PC-3 (cell line): ENCODE measurements at regions not wholly inside any gene's neighbourhood (a gene's known extent, or its start where the extent isn't known, plus 50 kb on each side); places are given as distances from the start of the nearest gene placed in this dataset.

Source experiments
- ATAC-seq: fragments of 200-7000 bp; cut with Tn5 transposase; 2 replicates; pipeline ENCODE4 v1.9.1; 2020; ENCODE audit warnings: mild to moderate bottlenecking, moderate library complexity
- BruUV-seq: library from RNA; stranded (reverse); fragments of 400-500 nt; replicated peaks from 2 replicates; lab custom pipeline; 2021; lab: Mats Ljungman, UMichigan
- CTCF ChIA-PET: fragments of 300-600 bp; sonication (Branson Sonifier 250); formaldehyde crosslinking; loops from one replicate; lab custom pipeline; 2022; ENCODE audit warnings: antibody characterized with exemption; lab: Charles Lee
- POLR2A ChIA-PET: fragments of 300-600 bp; sonication (Branson Sonifier 250); formaldehyde crosslinking; loops from one replicate; lab custom pipeline; 2022; ENCODE audit warnings: antibody characterized with exemption; ENCODE audit not compliant: unreplicated experiment; lab: Charles Lee
- DNase-seq: peaks from one replicate; pipeline ENCODE4 v3.0.0-alpha.2; 2015
- H2AFZ ChIP-seq: fragments of 300-600 bp; sonication (generic); 2 replicates; pipeline ENCODE4 v1.6.0; 2016; ENCODE audit warnings: antibody characterized with exemption, low read length
- H3F3A ChIP-seq: fragments of 300-600 bp; sonication (generic); one replicate; pipeline ENCODE4 v1.6.0; 2017; ENCODE audit warnings: antibody characterized with exemption, low read length, control low read depth, mild to moderate bottlenecking; ENCODE audit not compliant: unreplicated experiment
- H3K27ac ChIP-seq: fragments of 300-600 bp; sonication (generic); 2 replicates; pipeline ENCODE4 v1.5.1; 2016; ENCODE audit warnings: mild to moderate bottlenecking, low read length
- H3K27me3 ChIP-seq: fragments of 300-600 bp; sonication (generic); 2 replicates; pipeline ENCODE4 v1.6.1; 2016; ENCODE audit warnings: low read length, mixed read lengths
- H3K36me3 ChIP-seq: fragments of 300-600 bp; sonication (generic); 2 replicates; pipeline ENCODE4 v1.6.1; 2016; ENCODE audit warnings: low read depth, mixed run types, low read length, mixed read lengths
- H3K4me1 ChIP-seq: fragments of 300-600 bp; sonication (generic); 2 replicates; pipeline ENCODE4 v1.5.1; 2016; ENCODE audit warnings: low read length; ENCODE audit not compliant: insufficient read depth
- H3K4me2 ChIP-seq: fragments of 300-600 bp; sonication (generic); 2 replicates; pipeline ENCODE4 v1.6.0; 2016; ENCODE audit warnings: low read length
- H3K4me3 ChIP-seq: fragments of 300-600 bp; sonication (generic); 2 replicates; pipeline ENCODE4 v1.5.1; 2016; ENCODE audit warnings: mild to moderate bottlenecking, low read length, mixed read lengths
- H3K79me2 ChIP-seq: fragments of 300-600 bp; sonication (generic); 2 replicates; pipeline ENCODE4 v1.6.1; 2017; ENCODE audit warnings: low read length, mixed read lengths
- H3K9ac ChIP-seq: fragments of 300-600 bp; sonication (generic); 2 replicates; pipeline ENCODE4 v1.6.0; 2016; ENCODE audit warnings: mild to moderate bottlenecking, low read length
- H3K9me2 ChIP-seq: fragments of 300-600 bp; sonication (generic); replicated peaks from 2 replicates; pipeline ENCODE4 v1.6.1; 2016; ENCODE audit warnings: mixed run types, low read length, mixed read lengths
- H3K9me3 ChIP-seq: fragments of 300-600 bp; sonication (generic); 2 replicates; pipeline ENCODE4 v1.6.1; 2016; ENCODE audit warnings: low read length, mixed read lengths
- H4K20me1 ChIP-seq: fragments of 300-600 bp; sonication (generic); 2 replicates; pipeline ENCODE4 v1.6.1; 2016; ENCODE audit warnings: low read length, mixed read lengths
- EZH2 ChIP-seq: fragments of 300-600 bp; sonication (generic); IDR thresholded peaks from one replicate; pipeline ENCODE4 v1.6.1; 2017; ENCODE audit warnings: antibody characterized with exemption, mild to moderate bottlenecking, low read length; ENCODE audit not compliant: unreplicated experiment
- EZH2phosphoT487 ChIP-seq: fragments of 300-600 bp; sonication (generic); IDR thresholded peaks from 2 replicates; pipeline ENCODE4 v1.6.1; 2018; ENCODE audit warnings: mild to moderate bottlenecking, antibody characterized with exemption, low read length, borderline replicate concordance
- intact Hi-C: fragments of 100-400 bp; cut with micrococcal nuclease; formaldehyde crosslinking; loops from 2 replicates; pipeline ENCODE4 v1.9.0; 2023
- TF ChIP-seq, protein P1 (sequence below): fragments of 300-600 bp; sonication (generic); conservative IDR thresholded peaks from 2 replicates; pipeline ENCODE4 v1.5.1; 2017; ENCODE audit warnings: antibody characterized with exemption, low read depth, mild to moderate bottlenecking, low read length

DNA sequence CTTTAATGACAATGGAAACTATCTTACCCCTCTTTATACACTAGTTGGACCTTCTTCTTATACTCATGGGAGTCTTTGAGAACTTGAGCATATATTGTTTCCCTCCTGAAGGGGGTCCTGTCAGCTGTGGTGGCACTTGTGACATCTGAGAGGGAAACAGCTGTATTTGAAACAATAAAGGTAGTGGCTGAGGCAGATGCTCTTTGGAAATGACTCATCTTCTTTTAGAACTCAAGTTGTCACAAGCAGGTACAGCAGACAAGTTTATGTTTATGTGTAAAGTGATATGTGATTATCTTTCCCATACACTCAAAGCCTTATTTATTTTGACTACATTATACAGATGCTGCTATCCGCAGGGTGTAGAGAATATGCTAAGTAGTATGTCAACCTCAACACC, 220.0 kb upstream of the GRM7 start:
- TF ChIP-seq, protein P1, sequence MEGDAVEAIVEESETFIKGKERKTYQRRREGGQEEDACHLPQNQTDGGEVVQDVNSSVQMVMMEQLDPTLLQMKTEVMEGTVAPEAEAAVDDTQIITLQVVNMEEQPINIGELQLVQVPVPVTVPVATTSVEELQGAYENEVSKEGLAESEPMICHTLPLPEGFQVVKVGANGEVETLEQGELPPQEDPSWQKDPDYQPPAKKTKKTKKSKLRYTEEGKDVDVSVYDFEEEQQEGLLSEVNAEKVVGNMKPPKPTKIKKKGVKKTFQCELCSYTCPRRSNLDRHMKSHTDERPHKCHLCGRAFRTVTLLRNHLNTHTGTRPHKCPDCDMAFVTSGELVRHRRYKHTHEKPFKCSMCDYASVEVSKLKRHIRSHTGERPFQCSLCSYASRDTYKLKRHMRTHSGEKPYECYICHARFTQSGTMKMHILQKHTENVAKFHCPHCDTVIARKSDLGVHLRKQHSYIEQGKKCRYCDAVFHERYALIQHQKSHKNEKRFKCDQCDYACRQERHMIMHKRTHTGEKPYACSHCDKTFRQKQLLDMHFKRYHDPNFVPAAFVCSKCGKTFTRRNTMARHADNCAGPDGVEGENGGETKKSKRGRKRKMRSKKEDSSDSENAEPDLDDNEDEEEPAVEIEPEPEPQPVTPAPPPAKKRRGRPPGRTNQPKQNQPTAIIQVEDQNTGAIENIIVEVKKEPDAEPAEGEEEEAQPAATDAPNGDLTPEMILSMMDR, result no peak
- TF ChIP-seq EZH2, result no peak
- no peak for TF ChIP-seq EZH2phosphoT487
- no TSS peak for BruUV-seq
- ATAC-seq, result no peak
- H3K4me3 ChIP-seq, result no peak overlapping the region
- no peaks in the 10 kb centered on the region for H3K79me2 ChIP-seq
- ChIA-PET CTCF (no interaction called here), POLR2A (no interaction called here)
- peaks cover 27% of the 10 kb centered on the region for H3K9me3 ChIP-seq
- no peaks in the 10 kb centered on the region for H3K4me1 ChIP-seq
- H4K20me1 ChIP-seq, result no peaks in the 10 kb centered on the region
- H3K27ac ChIP-seq, result no peak overlapping the region
- DNase-seq, result no peak
- H3K36me3 ChIP-seq, result no peaks in the 10 kb centered on the region; the same call in 1 of the 2 replicates
- no peak overlapping the region for H3K9ac ChIP-seq
- intact Hi-C loops, result no loop called here
- H2AFZ ChIP-seq, result no peak overlapping the region
- no peak overlapping the region for H3K4me2 ChIP-seq
- H3K9me2 ChIP-seq, result no peaks in the 10 kb centered on the region
- no peaks in the 10 kb centered on the region for H3F3A ChIP-seq
- H3K27me3 ChIP-seq, result no peaks in the 10 kb centered on the region

DNA sequence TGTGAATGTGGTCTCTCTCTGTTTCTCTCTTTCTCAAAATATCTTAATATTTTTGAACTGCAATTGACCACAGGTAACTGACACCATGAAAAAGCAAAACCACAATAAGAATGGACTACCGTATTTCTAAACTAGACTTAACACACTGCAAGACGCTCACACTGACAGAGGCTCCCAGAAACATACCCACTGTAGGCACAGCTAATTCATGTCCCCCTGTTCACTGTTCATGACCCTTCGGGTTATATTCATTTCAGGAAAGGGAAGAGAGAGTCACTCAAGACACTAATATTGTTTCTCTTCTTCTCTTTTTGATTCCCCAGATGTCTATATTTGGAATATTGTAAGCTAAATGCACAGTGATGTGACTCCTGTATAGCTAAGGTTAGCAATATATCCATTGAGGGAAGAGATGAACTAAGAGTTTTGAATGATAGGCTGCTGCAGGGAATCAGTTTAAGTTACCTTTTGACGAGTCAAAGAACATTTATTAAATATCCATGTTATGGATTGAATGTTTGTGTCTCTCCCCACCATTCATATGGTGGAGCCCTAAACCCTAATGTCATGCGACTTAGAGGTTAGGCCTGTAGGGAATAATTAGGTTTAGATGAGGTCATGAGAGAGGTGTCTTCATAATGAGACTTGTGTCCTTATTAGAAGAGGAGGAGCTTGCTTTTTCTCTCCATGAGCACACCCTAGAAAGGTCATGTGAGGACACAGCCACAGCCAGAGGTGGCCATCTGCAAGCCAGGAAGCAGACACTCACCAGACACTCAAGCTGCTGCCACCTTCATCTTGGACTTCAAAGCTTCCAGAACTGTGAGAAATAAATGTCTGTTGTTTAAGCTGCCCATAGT, 216.6 kb upstream of the GRM7 start:
- Histone ChIP-seq H2AFZ (no peak overlapping the region), H3K36me3 (no peaks in the 10 kb centered on the region; the same call in 1 of the 2 replicates), H3K4me1 (no peaks in the 10 kb centered on the region), H3K9ac (no peak overlapping the region), H3K27me3 (no peaks in the 10 kb centered on the region), H3K9me3 (peaks cover 23% of the 10 kb centered on the region), H3K27ac (no peak overlapping the region), H3K4me3 (no peak overlapping the region), H3K4me2 (no peak overlapping the region), H3K9me2 (no peaks in the 10 kb centered on the region), H3K79me2 (no peaks in the 10 kb centered on the region), H4K20me1 (no peaks in the 10 kb centered on the region), H3F3A (no peaks in the 10 kb centered on the region)
- CTCF ChIA-PET, result no interaction called here
- intact Hi-C loops, result no loop called here
- BruUV-seq, result no TSS peak
- DNase-seq (no peak), ATAC-seq (no peak)
- POLR2A ChIA-PET, result no interaction called here
- TF ChIP-seq, protein P1, result no peak
- no peak for TF ChIP-seq EZH2phosphoT487
- TF ChIP-seq EZH2, result no peak

- Histone ChIP-seq H3K9me3 (peaks cover 16% of the 10 kb centered on the region), H3K27ac (no peak overlapping the region), H3K9me2 (no peaks in the 10 kb centered on the region), H3K79me2 (no peaks in the 10 kb centered on the region), H3K36me3 (no peaks in the 10 kb centered on the region), H3F3A (no peaks in the 10 kb centered on the region), H3K9ac (no peak overlapping the region), H3K4me1 (no peaks in the 10 kb centered on the region), H3K4me2 (no peak overlapping the region), H3K4me3 (no peak overlapping the region), H4K20me1 (no peaks in the 10 kb centered on the region), H3K27me3 (no peaks in the 10 kb centered on the region), H2AFZ (no peak overlapping the region)
- no peak for ATAC-seq
- no peak for TF ChIP-seq EZH2phosphoT487
- no peak for TF ChIP-seq EZH2
- TF ChIP-seq, protein P1, result no peak
- DNase-seq, result no peak
- intact Hi-C loops, result no loop called here
- ChIA-PET CTCF (no interaction called here), POLR2A (no interaction called here)
- BruUV-seq, result no TSS peak
Measured at GRCh38 chr3:6654670-6655069, 206.2 kb upstream of the GRM7 start.
